Retinal pigment epithelial cell (primary cell): ENCODE measurements at regions not wholly inside any gene's neighbourhood (a gene's known extent, or its start where the extent isn't known, plus 50 kb on each side); places are given as distances from the start of the nearest gene placed in this dataset.

Experiments
- DNase-seq: peaks from one replicate; pipeline ENCODE4 v3.0.0-alpha.2; 2010; ENCODE audit warnings: low read depth
- H3K4me3 ChIP-seq: 2 replicates; pipeline ENCODE4 v1.5.1; 2011; ENCODE audit warnings: mild to moderate bottlenecking, low read length, control low read depth, moderate library complexity
- CTCF ChIP-seq: conservative IDR thresholded peaks from 2 replicates; pipeline ENCODE4 v1.5.1; 2011; ENCODE audit warnings: low read depth, low read length, control low read depth, inconsistent platforms

- no peak overlapping the region for H3K4me3 ChIP-seq
- no peak for TF ChIP-seq CTCF
- no peak for DNase-seq
These were observed 568.7 kb downstream of the UQCRFS1 start for GRCh38 chr19:28644169-28644775.

- TF ChIP-seq CTCF: no peak
- no peak for DNase-seq
- no peak overlapping the region for H3K4me3 ChIP-seq
These were observed 569.9 kb downstream of the UQCRFS1 start for GRCh38 chr19:28642787-28643683.

- H3K4me3 ChIP-seq: no peak overlapping the region
- DNase-seq: no peak
- no peak for TF ChIP-seq CTCF
These were observed 571.6 kb downstream of the UQCRFS1 start for GRCh38 chr19:28641395-28641794.

GRCh38 chr19:28640506-28640905 is 572.4 kb downstream of the UQCRFS1 start:
- TF ChIP-seq CTCF: no peak
- no peak for DNase-seq
- no peak overlapping the region for H3K4me3 ChIP-seq

GRCh38 chr19:28638445-28638844 is 574.5 kb downstream of the UQCRFS1 start:
- TF ChIP-seq CTCF: no peak
- no peak for DNase-seq
- H3K4me3 ChIP-seq: no peak overlapping the region

GRCh38 chr19:28636706-28637105 is 576.2 kb downstream of the UQCRFS1 start:
- no peak for TF ChIP-seq CTCF
- DNase-seq: no peak
- no peak overlapping the region for H3K4me3 ChIP-seq
